IPS DF 19.7 (cell line): ENCODE measurements at regions not wholly inside any gene's neighbourhood (a gene's known extent, or its start where the extent isn't known, plus 50 kb on each side); places are given as distances from the start of the nearest gene placed in this dataset.

Source experiments
- DNase-seq: peaks from one replicate; pipeline ENCODE4 v3.0.0-alpha.2; 2013; ENCODE audit warnings: low read depth, low spot score

- no peak for DNase-seq
Measured at GRCh38 chr4:1495416-1496115, 89.3 kb upstream of the NKX1-1 start.

GRCh38 chr4:1494416-1495315 lies 88.4 kb upstream of the NKX1-1 start:
- no peak for DNase-seq

GRCh38 chr4:1493540-1494287 lies 87.5 kb upstream of the NKX1-1 start:
- no peak for DNase-seq

GRCh38 chr4:1492651-1493539 lies 86.7 kb upstream of the NKX1-1 start:
- DNase-seq: no peak

- no peak for DNase-seq
Measured at GRCh38 chr4:1492142-1492457, 85.9 kb upstream of the NKX1-1 start.

- no peak for DNase-seq
Measured at GRCh38 chr4:1491328-1492141, 85.3 kb upstream of the NKX1-1 start.

- no peak for DNase-seq
Measured at GRCh38 chr4:1490654-1491327, 84.5 kb upstream of the NKX1-1 start.

- no peak for DNase-seq
Measured at GRCh38 chr4:1490011-1490653, 83.9 kb upstream of the NKX1-1 start.

GRCh38 chr4:1489639-1489995 lies 83.4 kb upstream of the NKX1-1 start:
- no peak for DNase-seq

- DNase-seq: no peak
Measured at GRCh38 chr4:1488831-1489638, 82.8 kb upstream of the NKX1-1 start.

GRCh38 chr4:1488357-1488756 lies 82.1 kb upstream of the NKX1-1 start:
- DNase-seq: no peak

- no peak for DNase-seq
Measured at GRCh38 chr4:1487761-1488160, 81.5 kb upstream of the NKX1-1 start.

- no peak for DNase-seq
Measured at GRCh38 chr4:1487106-1487505, 80.9 kb upstream of the NKX1-1 start.

GRCh38 chr4:1485280-1485679 lies 79.0 kb upstream of the NKX1-1 start:
- DNase-seq: no peak

- no peak for DNase-seq
Measured at GRCh38 chr4:1480720-1481119, 74.5 kb upstream of the NKX1-1 start.

GRCh38 chr4:1479454-1479853 lies 73.2 kb upstream of the NKX1-1 start:
- DNase-seq: no peak

GRCh38 chr4:1478766-1479355 lies 72.6 kb upstream of the NKX1-1 start:
- no peak for DNase-seq
